K562 (cell line): ENCODE measurements at regions not wholly inside any gene's neighbourhood (a gene's known extent, or its start where the extent isn't known, plus 50 kb on each side); places are given as distances from the start of the nearest gene placed in this dataset.

Source experiments
- ATAC-seq: fragments of 200-7000 bp; cut with Tn5 transposase; 3 replicates; pipeline ENCODE4 v1.9.1; 2020; ENCODE audit warnings: moderate library complexity
- BruUV-seq: library from RNA; stranded (reverse); fragments of 400-500 nt; replicated peaks from 2 replicates; lab custom pipeline; 2021; lab: Mats Ljungman, UMichigan
- CTCF ChIA-PET: fragments of 300-600 bp; formaldehyde crosslinking; extraction: SDS; loops from one replicate; lab custom pipeline; 2021; ENCODE audit warnings: low intra/inter-chr PET ratio; lab: Yijun Ruan, JAX
- POLR2A ChIA-PET: fragments of 300-600, 350-650 bp; sonication (Branson Sonifier 250); formaldehyde crosslinking; extraction: SDS; loops from one replicate; lab custom pipeline; 2021; ENCODE audit warnings: antibody characterized with exemption, inconsistent platforms; lab: Yijun Ruan, JAX
- DNase-seq, 4 experiments: peaks; one replicate each; pipeline versions ENCODE4 v3.0.0 to v3.0.0-alpha.2; 2011 to 2018; ENCODE audit warnings: low spot score in 3 of 4, mixed read lengths in 3 of 4; ENCODE audit errors: extremely low read depth in 1 of 4
- FAIRE-seq: peaks from 2 replicates; lab custom pipeline; 2011; peaks lifted over from hg19 to GRCh38; lab: Jason Lieb, UNC
- H2AFZ ChIP-seq: 2 replicates; pipeline ENCODE4 v1.6.0; 2011; ENCODE audit warnings: low read depth, low read length, control low read depth, inconsistent platforms
- H3K27ac ChIP-seq: fragments of 200-600 bp; 3 replicates; pipeline ENCODE4 v1.8.0; 2011; ENCODE audit warnings: low read depth, mild to moderate bottlenecking, control low read depth, inconsistent platforms, low read length, moderate library complexity, mixed read lengths; ENCODE audit errors: extremely low read depth
- H3K27me3 ChIP-seq, 2 experiments: fragments of 300-600 bp in 1 of 2; 2 replicates in 1 of 2; 3 replicates in 1 of 2; pipeline versions ENCODE4 v1.6.0 to v1.8.0; 2011; ENCODE audit warnings: inconsistent platforms in 2 of 2, low read length in 2 of 2, mild to moderate bottlenecking in 1 of 2, mixed read lengths in 1 of 2, moderate library complexity in 1 of 2; ENCODE audit not compliant: control insufficient read depth in 2 of 2, insufficient read depth in 2 of 2
- H3K36me3 ChIP-seq: fragments of 300-600 bp; 3 replicates; pipeline ENCODE4 v1.8.0; 2011; ENCODE audit warnings: mild to moderate bottlenecking, low read length, inconsistent platforms; ENCODE audit not compliant: control insufficient read depth, insufficient read depth
- H3K4me1 ChIP-seq, 2 experiments: fragments of 200-600 bp in 1 of 2; replicated peaks in 1 of 2; 2 replicates in 1 of 2; 3 replicates in 1 of 2; pipeline versions ENCODE4 v1.5.1 to v1.8.0; 2011; ENCODE audit warnings: inconsistent platforms in 2 of 2, low read length in 2 of 2, mild to moderate bottlenecking in 1 of 2, mixed read lengths in 1 of 2, moderate library complexity in 1 of 2; ENCODE audit not compliant: control insufficient read depth in 2 of 2, insufficient read depth in 2 of 2
- H3K4me2 ChIP-seq: 2 replicates; pipeline ENCODE4 v1.6.1; 2011; ENCODE audit warnings: low read length, control low read depth, inconsistent platforms, mixed read lengths; ENCODE audit not compliant: insufficient read depth
- H3K4me3 ChIP-seq: fragments of 200-600 bp; sonication (generic), shearing (Covaris generic); 2 replicates; pipeline ENCODE4 v1.5.1; 2016; ENCODE audit warnings: control low read depth, inconsistent platforms
- H3K79me2 ChIP-seq: fragments of 200-600 bp; 3 replicates; pipeline ENCODE4 v1.8.0; 2011; ENCODE audit warnings: low read length, inconsistent platforms; ENCODE audit not compliant: control insufficient read depth, insufficient read depth
- H3K9ac ChIP-seq, 2 experiments: 2 replicates each; pipeline versions ENCODE4 v1.6.0 to v1.6.1; 2011; ENCODE audit warnings: low read depth in 2 of 2, low read length in 2 of 2, control low read depth in 1 of 2, inconsistent platforms in 1 of 2, mild to moderate bottlenecking in 1 of 2, mixed read lengths in 1 of 2; ENCODE audit not compliant: insufficient read depth in 1 of 2
- H3K9me1 ChIP-seq: one replicate; pipeline ENCODE4 v1.6.0; 2011; ENCODE audit warnings: inconsistent platforms, mild to moderate bottlenecking, low read length, moderate library complexity; ENCODE audit not compliant: control insufficient read depth, insufficient read depth
- H3K9me3 ChIP-seq: replicated peaks from 2 replicates; pipeline ENCODE4 v1.5.1; 2011; ENCODE audit warnings: low read depth, low read length, inconsistent platforms; ENCODE audit not compliant: control insufficient read depth, insufficient read depth
- H4K20me1 ChIP-seq: replicated peaks from 2 replicates; pipeline ENCODE4 v1.6.1; 2011; ENCODE audit warnings: low read length, inconsistent platforms, mixed read lengths; ENCODE audit not compliant: control insufficient read depth, insufficient read depth
- ASH1L ChIP-seq: fragments of 450-650 bp; IDR thresholded peaks from 2 replicates; pipeline ENCODE4 v1.6.1; 2018; ENCODE audit warnings: borderline replicate concordance, mild to moderate bottlenecking, low read depth; ENCODE audit not compliant: partially characterized antibody
- ELF2 ChIP-seq: fragments of 250-450 bp; sonication (Bioruptor Pico); IDR thresholded peaks from 2 replicates; pipeline ENCODE4 v1.5.0; 2021; ENCODE audit warnings: mild to moderate bottlenecking
- FOXA1 ChIP-seq: fragments of 450-650 bp; IDR thresholded peaks from 2 replicates; pipeline ENCODE4 v1.6.1; 2016; ENCODE audit warnings: mild to moderate bottlenecking, borderline replicate concordance
- GATAD2A ChIP-seq: fragments of 450-650 bp; IDR thresholded peaks from 2 replicates; pipeline ENCODE4 v1.6.1; 2017
- GMEB1 ChIP-seq: fragments of 250-450 bp; sonication (Bioruptor Pico); IDR thresholded peaks from 2 replicates; pipeline ENCODE4 v1.4.0; 2020; ENCODE audit warnings: mild to moderate bottlenecking
- GTF2A2 ChIP-seq: IDR thresholded peaks from 2 replicates; pipeline ENCODE4 v1.6.1; 2016; ENCODE audit warnings: mild to moderate bottlenecking, missing genetic modification characterization, missing compliant biosample characterization
- HLTF ChIP-seq: fragments of 450-650 bp; IDR thresholded peaks from 2 replicates; pipeline ENCODE4 v1.6.1; 2016
- HNRNPLL ChIP-seq: fragments of 200-400 bp; formaldehyde crosslinking; IDR thresholded peaks from 2 replicates; pipeline ENCODE4 v1.6.1; 2017; ENCODE audit warnings: low read length, low read depth, mild to moderate bottlenecking; ENCODE audit not compliant: poor library complexity, severe bottlenecking
- HSF4 ChIP-seq: fragments of 250-450 bp; sonication (Bioruptor Pico); IDR thresholded peaks from 2 replicates; pipeline ENCODE4 v2.1.2; 2022; ENCODE audit warnings: mild to moderate bottlenecking, moderate library complexity, borderline replicate concordance
- L3MBTL2 ChIP-seq: fragments of 450-650 bp; IDR thresholded peaks from 2 replicates; pipeline ENCODE4 v1.6.1; 2016; ENCODE audit warnings: mild to moderate bottlenecking, moderate library complexity
- MCM2 ChIP-seq: fragments of 450-650 bp; IDR thresholded peaks from 2 replicates; pipeline ENCODE4 v1.6.1; 2017; ENCODE audit warnings: low read depth, mild to moderate bottlenecking
- NR1H2 ChIP-seq: sonication (generic); formaldehyde crosslinking; IDR thresholded peaks from 2 replicates; pipeline ENCODE4 v1.4.0; 2020; ENCODE audit warnings: mild to moderate bottlenecking, missing genetic modification reagents
- SAP30 ChIP-seq: fragments of 200-600 bp; sonication (generic); IDR thresholded peaks from 2 replicates; pipeline ENCODE4 v1.6.1; 2012; ENCODE audit warnings: borderline replicate concordance, low read depth, mild to moderate bottlenecking, moderate library complexity, low read length, control low read depth, inconsistent platforms; ENCODE audit not compliant: insufficient read depth, poor library complexity, severe bottlenecking
- STAG1 ChIP-seq: sonication (generic); formaldehyde crosslinking; IDR thresholded peaks from 2 replicates; pipeline ENCODE4 v1.5.0; 2020; ENCODE audit warnings: missing genetic modification reagents, borderline replicate concordance
- ZNF436 ChIP-seq: fragments of 250-450, 450-650 bp; sonication (Bioruptor Pico); formaldehyde crosslinking; IDR thresholded peaks from 2 replicates; pipeline ENCODE4 v1.7.0; 2020; ENCODE audit warnings: mild to moderate bottlenecking
- ZNF79 ChIP-seq: fragments of 250-450 bp; sonication (Bioruptor Pico); IDR thresholded peaks from 2 replicates; pipeline ENCODE4 v1.4.0; 2020; ENCODE audit warnings: low read depth, mild to moderate bottlenecking, moderate library complexity
- WGBS: fragments of 100-300 bp; shearing (Covaris generic); methylation state at CpG from one replicate; pipeline ENCODE4 v1.1.6; 2016; ENCODE audit warnings: low coverage, mixed read lengths; ENCODE audit not compliant: insufficient coverage; ENCODE audit errors: missing lambda C conversion rate; 5-methylcytosine and 5-hydroxymethylcytosine counted together
- in situ Hi-C: fragments of 300-500 bp; cut with MboI; formaldehyde crosslinking; loops from 4 replicates; pipeline ENCODE4 v1.15.0; 2018; ENCODE audit warnings: inconsistent platforms, mixed read lengths
- intact Hi-C: fragments of 100-400 bp; cut with micrococcal nuclease; formaldehyde crosslinking; loops from 2 replicates; pipeline ENCODE4 v1.14.2; 2022

- no peaks in the 10 kb centered on the region for H3K9me1 ChIP-seq
- H3K4me2 ChIP-seq = no peak overlapping the region
- no peaks in the 10 kb centered on the region for H4K20me1 ChIP-seq
- WGBS = 0% methylated on average over 4 of the region's 4 CpGs
- H3K36me3 ChIP-seq = no peaks in the 10 kb centered on the region
- in situ Hi-C loops = no loop called here
- POLR2A ChIA-PET = no interaction called here
- FAIRE-seq (no peak), ATAC-seq (no peak), DNase-seq (no peak)
- no peaks in the 10 kb centered on the region for H3K4me1 ChIP-seq
- H3K4me3 ChIP-seq = no peak overlapping the region
- H2AFZ ChIP-seq = no peak overlapping the region
- no peaks in the 10 kb centered on the region for H3K9me3 ChIP-seq
- H3K27ac ChIP-seq = no peak overlapping the region
- no peaks in the 10 kb centered on the region for H3K27me3 ChIP-seq
- no peak overlapping the region for H3K9ac ChIP-seq
- TF ChIP-seq SAP30 (no peak), ZNF436 (CRISPR knock-in tag) (no peak)
- BruUV-seq = no TSS peak
- intact Hi-C loops = no loop called here
- CTCF ChIA-PET = no interaction called here
- H3K79me2 ChIP-seq = no peaks in the 10 kb centered on the region
Observed at GRCh38 chr13:34263681-34264080, 445.7 kb downstream of the RFC3 start.

- intact Hi-C loops (no loop called here), in situ Hi-C loops (no loop called here)
- Histone ChIP-seq H2AFZ (no peak overlapping the region), H3K9me3 (no peaks in the 10 kb centered on the region), H3K27me3 (no peaks in the 10 kb centered on the region), H3K4me1 (no peaks in the 10 kb centered on the region), H3K4me3 (no peak overlapping the region), H3K9ac (no peak overlapping the region), H3K27ac (no peak overlapping the region), H3K79me2 (no peaks in the 10 kb centered on the region), H4K20me1 (no peaks in the 10 kb centered on the region), H3K36me3 (no peaks in the 10 kb centered on the region), H3K9me1 (no peaks in the 10 kb centered on the region), H3K4me2 (no peak overlapping the region)
- ATAC-seq (no peak), FAIRE-seq (no peak), DNase-seq (no peak)
- BruUV-seq = no TSS peak
- WGBS = 3% methylated on average over 3 of the region's 3 CpGs
- TF ChIP-seq FOXA1 (no peak), L3MBTL2 (no peak), HLTF (no peak), HSF4 (CRISPR knock-in tag) (no peak), MCM2 (no peak), ELF2 (CRISPR knock-in tag) (no peak), GTF2A2 (no peak), GMEB1 (CRISPR knock-in tag) (no peak), NR1H2 (CRISPR knock-in tag) (no peak), STAG1 (CRISPR knock-in tag) (no peak), ASH1L (no peak), ZNF79 (no peak), GATAD2A (no peak), HNRNPLL (no peak)
- ChIA-PET POLR2A (no interaction called here), CTCF (no interaction called here)
Observed at GRCh38 chr13:34265046-34265679, 447.2 kb downstream of the RFC3 start.
